ENCODE measurements at regions not wholly inside any gene's neighbourhood (a gene's known extent, or its start where the extent isn't known, plus 50 kb on each side); places are given as distances from the start of the nearest gene placed in this dataset.

DNA sequence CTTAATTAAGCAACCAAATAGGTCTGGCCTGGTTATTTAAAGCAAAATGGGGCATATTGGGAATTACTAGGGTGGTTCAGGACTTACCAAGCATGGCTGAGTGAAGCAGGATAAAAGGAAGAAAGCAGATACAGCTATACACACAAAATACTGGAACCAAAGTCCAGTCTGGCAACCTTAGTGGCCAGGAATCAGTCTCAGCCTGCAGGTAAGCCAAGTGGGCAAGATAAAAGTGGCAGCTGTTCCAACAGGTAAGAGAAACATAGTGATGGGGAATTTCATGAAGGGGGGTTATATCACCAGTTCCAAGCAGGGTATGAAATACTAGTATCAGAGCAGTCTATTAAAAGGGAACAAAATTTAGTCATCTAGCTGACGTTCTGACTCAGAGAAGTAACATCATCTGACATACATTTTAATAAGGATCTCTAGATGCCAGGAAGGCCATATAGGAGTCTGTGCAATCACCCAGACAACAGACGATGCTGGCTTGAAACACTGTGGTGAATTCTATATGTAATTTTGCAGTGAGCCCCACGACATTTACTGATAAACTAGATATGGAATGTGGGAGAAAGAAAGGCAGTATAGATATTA is 292.1 kb upstream of the HSF2 start:
- H3K27ac Mint-ChIP-seq (ENCODE audit: unreplicated experiment): no peak overlapping the region
- H3K36me3 Mint-ChIP-seq (ENCODE audit: unreplicated experiment): no peaks in the 10 kb centered on the region
- TF ChIP-seq, protein P1, sequence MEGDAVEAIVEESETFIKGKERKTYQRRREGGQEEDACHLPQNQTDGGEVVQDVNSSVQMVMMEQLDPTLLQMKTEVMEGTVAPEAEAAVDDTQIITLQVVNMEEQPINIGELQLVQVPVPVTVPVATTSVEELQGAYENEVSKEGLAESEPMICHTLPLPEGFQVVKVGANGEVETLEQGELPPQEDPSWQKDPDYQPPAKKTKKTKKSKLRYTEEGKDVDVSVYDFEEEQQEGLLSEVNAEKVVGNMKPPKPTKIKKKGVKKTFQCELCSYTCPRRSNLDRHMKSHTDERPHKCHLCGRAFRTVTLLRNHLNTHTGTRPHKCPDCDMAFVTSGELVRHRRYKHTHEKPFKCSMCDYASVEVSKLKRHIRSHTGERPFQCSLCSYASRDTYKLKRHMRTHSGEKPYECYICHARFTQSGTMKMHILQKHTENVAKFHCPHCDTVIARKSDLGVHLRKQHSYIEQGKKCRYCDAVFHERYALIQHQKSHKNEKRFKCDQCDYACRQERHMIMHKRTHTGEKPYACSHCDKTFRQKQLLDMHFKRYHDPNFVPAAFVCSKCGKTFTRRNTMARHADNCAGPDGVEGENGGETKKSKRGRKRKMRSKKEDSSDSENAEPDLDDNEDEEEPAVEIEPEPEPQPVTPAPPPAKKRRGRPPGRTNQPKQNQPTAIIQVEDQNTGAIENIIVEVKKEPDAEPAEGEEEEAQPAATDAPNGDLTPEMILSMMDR (IDR thresholded peaks at IDR 0.05; ENCODE audit: partially characterized antibody, unreplicated experiment): no peak
- H3K27me3 Mint-ChIP-seq (ENCODE audit: unreplicated experiment): no peaks in the 10 kb centered on the region
- no peak overlapping the region for H3K4me3 Mint-ChIP-seq (ENCODE audit: unreplicated experiment)
- H3K9me3 Mint-ChIP-seq (ENCODE audit: unreplicated experiment): no peaks in the 10 kb centered on the region
- no peak for DNase-seq
- H3K4me1 Mint-ChIP-seq (ENCODE audit: low read depth, unreplicated experiment): no peaks in the 10 kb centered on the region

DNA sequence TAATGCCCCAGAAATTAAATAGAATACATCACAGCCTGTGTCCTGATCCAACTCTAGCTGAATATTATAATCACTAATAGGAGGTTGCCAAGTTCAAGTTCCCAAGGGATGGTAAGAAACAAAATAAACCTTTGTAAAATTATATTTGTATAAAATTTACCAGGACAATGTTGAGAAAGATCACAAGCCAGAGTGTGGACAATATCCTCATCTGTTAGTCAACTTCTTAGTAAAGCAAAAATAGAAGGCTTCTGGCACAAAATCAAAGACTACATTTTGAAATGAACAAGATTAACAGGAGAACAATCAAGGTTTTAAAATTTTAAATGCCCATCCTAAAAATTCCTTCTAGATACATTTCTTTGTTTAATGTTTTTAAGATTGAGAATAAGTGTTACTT is 290.4 kb upstream of the HSF2 start:
- Mint-ChIP-seq H3K9me3 (ENCODE audit: unreplicated experiment) (no peaks in the 10 kb centered on the region), H3K4me3 (ENCODE audit: unreplicated experiment) (no peak overlapping the region), H3K27ac (ENCODE audit: unreplicated experiment) (no peak overlapping the region), H3K4me1 (ENCODE audit: low read depth, unreplicated experiment) (no peaks in the 10 kb centered on the region), H3K27me3 (ENCODE audit: unreplicated experiment) (no peaks in the 10 kb centered on the region), H3K36me3 (ENCODE audit: unreplicated experiment) (no peaks in the 10 kb centered on the region)
- DNase-seq: no peak
- TF ChIP-seq, protein P1 (IDR thresholded peaks at IDR 0.05; ENCODE audit: partially characterized antibody, unreplicated experiment): no peak

DNA sequence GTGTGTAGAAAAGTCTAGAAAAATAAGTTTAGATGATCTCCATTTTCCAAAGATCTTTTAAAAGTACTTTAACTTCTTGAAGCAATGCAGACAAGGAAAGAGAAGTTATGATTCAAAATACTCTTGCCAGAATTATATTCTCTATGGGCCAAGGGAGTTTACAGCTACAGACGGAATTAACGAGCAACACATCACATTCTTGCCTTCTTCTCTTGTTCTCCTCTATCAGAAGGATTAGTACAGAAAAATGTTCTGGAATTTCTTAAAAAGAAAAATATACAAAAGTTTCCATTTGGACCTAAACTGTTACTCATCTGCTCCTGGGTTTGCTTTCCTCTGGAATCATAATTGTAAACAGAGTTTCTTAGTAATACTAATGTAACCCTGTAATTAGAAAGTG is 284.7 kb upstream of the HSF2 start:
- H3K4me3 Mint-ChIP-seq (ENCODE audit: unreplicated experiment): no peak overlapping the region
- no peaks in the 10 kb centered on the region for H3K36me3 Mint-ChIP-seq (ENCODE audit: unreplicated experiment)
- H3K27ac Mint-ChIP-seq (ENCODE audit: unreplicated experiment): no peak overlapping the region
- no peak for DNase-seq
- TF ChIP-seq, protein P1 (IDR thresholded peaks at IDR 0.05; ENCODE audit: partially characterized antibody, unreplicated experiment): no peak
- no peaks in the 10 kb centered on the region for H3K4me1 Mint-ChIP-seq (ENCODE audit: low read depth, unreplicated experiment)
- H3K9me3 Mint-ChIP-seq (ENCODE audit: unreplicated experiment): no peaks in the 10 kb centered on the region
- H3K27me3 Mint-ChIP-seq (ENCODE audit: unreplicated experiment): no peaks in the 10 kb centered on the region

- H3K4me3 Mint-ChIP-seq (ENCODE audit: unreplicated experiment): no peak overlapping the region
- TF ChIP-seq, protein P1 (IDR thresholded peaks at IDR 0.05; ENCODE audit: partially characterized antibody, unreplicated experiment): no peak
- H3K4me1 Mint-ChIP-seq (ENCODE audit: low read depth, unreplicated experiment): no peaks in the 10 kb centered on the region
- no peaks in the 10 kb centered on the region for H3K9me3 Mint-ChIP-seq (ENCODE audit: unreplicated experiment)
- H3K36me3 Mint-ChIP-seq (ENCODE audit: unreplicated experiment): no peaks in the 10 kb centered on the region
- no peak for DNase-seq
- H3K27ac Mint-ChIP-seq (ENCODE audit: unreplicated experiment): no peak overlapping the region
- no peaks in the 10 kb centered on the region for H3K27me3 Mint-ChIP-seq (ENCODE audit: unreplicated experiment)
Observed at GRCh38 chr6:122116119-122116834, 283.2 kb upstream of the HSF2 start.
